Fibroblast of skin of right biceps (primary cell): ENCODE measurements at regions not wholly inside any gene's neighbourhood (a gene's known extent, or its start where the extent isn't known, plus 50 kb on each side); places are given as distances from the start of the nearest gene placed in this dataset.

Experiments
- DNase-seq: peaks from one replicate; pipeline ENCODE4 v3.0.0-alpha.2; 2013

- no peak for DNase-seq
These were observed 51.2 kb upstream of the PCBD1 start for GRCh38 chr10:70939441-70940003.

- DNase-seq, result no peak
These were observed 52.6 kb upstream of the PCBD1 start for GRCh38 chr10:70940834-70941568.

- no peak for DNase-seq
These were observed 53.8 kb upstream of the PCBD1 start for GRCh38 chr10:70942125-70942524.

- DNase-seq, result no peak
These were observed 54.4 kb upstream of the PCBD1 start for GRCh38 chr10:70942725-70943124.

GRCh38 chr10:70943249-70943648 is 54.9 kb upstream of the PCBD1 start:
- DNase-seq, result no peak

- no peak for DNase-seq
These were observed 55.6 kb upstream of the PCBD1 start for GRCh38 chr10:70943841-70944466.

- no peak for DNase-seq
These were observed 61.7 kb upstream of the PCBD1 start for GRCh38 chr10:70950037-70950436.

- no peak for DNase-seq
These were observed 62.4 kb upstream of the PCBD1 start for GRCh38 chr10:70950801-70951200.

GRCh38 chr10:70952401-70952800 is 64.0 kb upstream of the PCBD1 start:
- DNase-seq, result no peak

- no peak for DNase-seq
These were observed 64.6 kb upstream of the PCBD1 start for GRCh38 chr10:70952921-70953320.

- DNase-seq, result no peak
These were observed 66.2 kb upstream of the PCBD1 start for GRCh38 chr10:70954381-70955176.

- no peak for DNase-seq
These were observed 67.8 kb upstream of the PCBD1 start for GRCh38 chr10:70956029-70956759.

GRCh38 chr10:70958396-70958795 is 70.0 kb upstream of the PCBD1 start:
- DNase-seq, result no peak

- no peak for DNase-seq
These were observed 72.0 kb upstream of the PCBD1 start for GRCh38 chr10:70960316-70960715.

- no peak for DNase-seq
These were observed 72.6 kb upstream of the PCBD1 start for GRCh38 chr10:70960783-70961570.

GRCh38 chr10:70962686-70963085 is 74.3 kb upstream of the PCBD1 start:
- DNase-seq, result no peak

GRCh38 chr10:70963271-70963670 is 74.9 kb upstream of the PCBD1 start:
- DNase-seq, result no peak

- DNase-seq, result no peak
These were observed 75.9 kb upstream of the PCBD1 start for GRCh38 chr10:70964245-70964644.

- no peak for DNase-seq
These were observed 76.5 kb upstream of the PCBD1 start for GRCh38 chr10:70964881-70965280.

- DNase-seq, result no peak
These were observed 77.2 kb upstream of the PCBD1 start for GRCh38 chr10:70965566-70965965.

- DNase-seq, result no peak
These were observed 78.5 kb upstream of the PCBD1 start for GRCh38 chr10:70966646-70967553.
